ENCODE measurements at regions not wholly inside any gene's neighbourhood (a gene's known extent, or its start where the extent isn't known, plus 50 kb on each side); places are given as distances from the start of the nearest gene placed in this dataset.

- H3K9me3 ChIP-seq (replicated peaks; ENCODE audit: control insufficient read depth, insufficient read depth, low read length) = no peaks in the 10 kb centered on the region
- H3K9me1 ChIP-seq (replicated peaks; ENCODE audit: control insufficient read depth, extremely low read depth, insufficient read depth, low read length) = no peaks in the 10 kb centered on the region
- POLR2A ChIA-PET = no interaction called here
- no peaks in the 10 kb centered on the region for H3K27me3 ChIP-seq (ENCODE audit: control insufficient read depth in 2 of 2, insufficient read depth in 2 of 2, low read length in 2 of 2)
- TF ChIP-seq EZH2 (IDR thresholded peaks at IDR 0.05; ENCODE audit: borderline replicate concordance, low read depth, low read length, severe bottlenecking) = no peak
- no peak for TF ChIP-seq POLR2A (IDR thresholded peaks at IDR 0.05; ENCODE audit: low read depth, low read length)
- TF ChIP-seq MYC (IDR thresholded peaks at IDR 0.05; ENCODE audit: low read depth, low read length) = no peak
- TF ChIP-seq JUN (IDR thresholded peaks at IDR 0.05; ENCODE audit: borderline replicate concordance, insufficient read depth, insufficient read length, low read depth) = no peak
- TF ChIP-seq POLR2AphosphoS5 (IDR thresholded peaks at IDR 0.05; ENCODE audit: insufficient read depth, low read depth, low read length) = no peak
- no peak for TF ChIP-seq GATA2 (IDR thresholded peaks at IDR 0.05; ENCODE audit: insufficient read depth, insufficient read length, low read depth, low read length)
- TF ChIP-seq FOS (IDR thresholded peaks at IDR 0.05; ENCODE audit: borderline replicate concordance, insufficient read depth, low read length) = no peak
- no peak for TF ChIP-seq CTCF (IDR thresholded peaks at IDR 0.05; ENCODE audit: extremely low read depth in 1 of 2, insufficient read depth in 1 of 2, low read depth in 1 of 2, low read length in 2 of 2)
- TF ChIP-seq MAX (IDR thresholded peaks at IDR 0.05; ENCODE audit: insufficient read depth, insufficient read length) = no peak
- DNase-seq (ENCODE audit: low read depth, low spot score) (no peak), FAIRE-seq (no peak)
- intact Hi-C loops (cut with micrococcal nuclease) = no loop called here
- CTCF ChIA-PET = no interaction called here
- no peaks in the 10 kb centered on the region for H3K4me1 ChIP-seq (ENCODE audit: control insufficient read depth, extremely low read depth, insufficient read depth, low read length)
- H3K4me2 ChIP-seq (ENCODE audit: insufficient read depth, low read length) = no peak overlapping the region
- no TSS peak for BruUV-seq (replicated peaks)
- H3K9ac ChIP-seq (replicated peaks; ENCODE audit: extremely low read depth, insufficient read depth, low read length) = no peak overlapping the region
- no peak overlapping the region for H3K4me3 ChIP-seq (replicated peaks in 1 of 3; ENCODE audit: insufficient read depth in 1 of 3, low read depth in 1 of 3, low read length in 3 of 3)
- H4K20me1 ChIP-seq (replicated peaks; ENCODE audit: control insufficient read depth, extremely low read depth, insufficient read depth, low read length) = no peaks in the 10 kb centered on the region
- no peaks in the 10 kb centered on the region for H3K36me3 ChIP-seq (ENCODE audit: control insufficient read depth in 2 of 2, extremely low read depth in 1 of 2, insufficient read depth in 2 of 2, low read length in 2 of 2)
- H3K27ac ChIP-seq (ENCODE audit: insufficient read depth, low read depth, low read length) = no peak overlapping the region
- dilution Hi-C loops (cut with MboI; ENCODE audit: extremely low pct_ligation_motif_present, low sequenced_read_pairs) = no loop called here
- no peak overlapping the region for H2AFZ ChIP-seq (ENCODE audit: low read depth, low read length)
- no peaks in the 10 kb centered on the region for H3K79me2 ChIP-seq (ENCODE audit: control insufficient read depth, insufficient read depth, low read length)
Measured at GRCh38 chr14:45946251-45946650, 693.2 kb upstream of the MIS18BP1 start.

All from endothelial cell of umbilical vein (primary cell).